ENCODE measurements at regions not wholly inside any gene's neighbourhood (a gene's known extent, or its start where the extent isn't known, plus 50 kb on each side); places are given as distances from the start of the nearest gene placed in this dataset.

DNA sequence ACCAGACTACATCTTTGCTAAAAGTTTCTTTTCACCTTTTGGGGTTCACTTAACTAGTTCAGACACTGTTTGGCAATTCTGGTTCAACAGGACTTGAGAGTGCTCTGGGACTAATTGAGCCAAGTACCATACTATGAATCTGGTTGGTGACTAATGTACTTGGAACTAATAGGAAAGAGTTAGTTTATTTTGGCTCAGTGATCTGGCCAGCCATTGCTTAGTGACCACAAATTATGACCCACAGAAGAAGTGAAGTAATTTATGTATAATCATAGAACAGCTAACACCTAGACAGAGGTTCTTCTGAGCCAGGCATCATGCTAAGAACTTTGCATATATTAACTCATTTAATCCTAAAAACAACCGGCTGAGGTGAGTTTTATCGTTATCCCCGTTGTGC, 126.5 kb upstream of the JCAD start:
- Mint-ChIP-seq H3K9me3 (no peaks in the 10 kb centered on the region), H3K36me3 (ENCODE audit: low read depth) (no peaks in the 10 kb centered on the region), H3K4me3 (no peak overlapping the region), H3K27me3 (no peaks in the 10 kb centered on the region), H3K27ac (no peak overlapping the region), H3K4me1 (ENCODE audit: low read depth) (no peaks in the 10 kb centered on the region)
- no peak for DNase-seq
- ATAC-seq, result no peak
- CTCF ChIA-PET, result no interaction called here
- POLR2A ChIA-PET, result no interaction called here
- intact Hi-C loops (cut with micrococcal nuclease), result no loop called here
- TF ChIP-seq, protein P1, sequence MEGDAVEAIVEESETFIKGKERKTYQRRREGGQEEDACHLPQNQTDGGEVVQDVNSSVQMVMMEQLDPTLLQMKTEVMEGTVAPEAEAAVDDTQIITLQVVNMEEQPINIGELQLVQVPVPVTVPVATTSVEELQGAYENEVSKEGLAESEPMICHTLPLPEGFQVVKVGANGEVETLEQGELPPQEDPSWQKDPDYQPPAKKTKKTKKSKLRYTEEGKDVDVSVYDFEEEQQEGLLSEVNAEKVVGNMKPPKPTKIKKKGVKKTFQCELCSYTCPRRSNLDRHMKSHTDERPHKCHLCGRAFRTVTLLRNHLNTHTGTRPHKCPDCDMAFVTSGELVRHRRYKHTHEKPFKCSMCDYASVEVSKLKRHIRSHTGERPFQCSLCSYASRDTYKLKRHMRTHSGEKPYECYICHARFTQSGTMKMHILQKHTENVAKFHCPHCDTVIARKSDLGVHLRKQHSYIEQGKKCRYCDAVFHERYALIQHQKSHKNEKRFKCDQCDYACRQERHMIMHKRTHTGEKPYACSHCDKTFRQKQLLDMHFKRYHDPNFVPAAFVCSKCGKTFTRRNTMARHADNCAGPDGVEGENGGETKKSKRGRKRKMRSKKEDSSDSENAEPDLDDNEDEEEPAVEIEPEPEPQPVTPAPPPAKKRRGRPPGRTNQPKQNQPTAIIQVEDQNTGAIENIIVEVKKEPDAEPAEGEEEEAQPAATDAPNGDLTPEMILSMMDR (IDR thresholded peaks at IDR 0.05), result no peak

DNA sequence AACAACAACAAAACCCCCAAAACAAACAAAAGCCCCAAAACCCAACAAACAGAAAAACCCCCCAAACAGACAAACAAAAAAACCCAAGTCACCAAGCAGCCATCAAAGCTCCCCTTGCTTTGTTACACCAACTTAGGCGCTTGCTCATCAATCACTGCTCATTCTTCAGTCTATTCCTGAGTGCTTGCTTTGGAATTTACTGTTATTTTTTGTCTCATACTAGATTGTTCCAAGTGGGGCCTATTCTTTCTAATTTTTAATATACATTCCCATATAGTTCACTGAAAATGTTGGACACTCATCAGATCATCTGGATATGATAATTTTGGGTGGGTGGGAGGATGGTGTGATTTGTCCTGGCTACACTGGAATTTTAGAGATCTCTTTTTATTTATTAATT, 126.0 kb upstream of the JCAD start:
- POLR2A ChIA-PET, result no interaction called here

DNA sequence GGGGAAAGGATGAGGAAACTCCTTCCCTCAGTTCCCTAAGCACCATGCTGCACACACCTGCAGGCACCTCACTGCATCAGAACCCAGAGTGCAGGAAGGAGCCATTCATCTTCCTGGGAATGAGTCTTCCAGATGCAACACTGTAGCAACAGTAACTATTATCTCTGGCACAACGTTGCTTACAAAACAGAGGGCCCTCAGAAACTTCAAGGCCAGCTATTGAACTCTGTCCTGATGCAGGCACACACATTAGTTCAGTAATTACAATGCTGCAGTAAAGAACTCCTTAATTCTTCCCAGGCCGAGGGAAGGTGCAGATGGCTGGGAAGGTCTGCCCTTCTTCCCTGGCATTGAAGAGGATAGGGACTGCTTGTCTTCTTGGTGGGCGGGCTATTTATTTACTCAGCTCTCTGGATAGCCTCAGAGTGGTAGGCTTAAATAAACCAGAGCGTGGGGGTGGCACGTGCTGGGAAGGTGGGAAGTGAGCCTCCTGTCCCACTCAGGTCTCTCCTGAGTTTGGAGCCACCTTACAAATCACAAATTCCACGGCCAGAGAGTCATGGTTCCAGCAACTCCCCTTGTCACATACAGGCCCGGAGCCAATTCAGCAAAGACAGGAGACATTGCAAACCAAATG, 125.1 kb upstream of the JCAD start:
- TF ChIP-seq, protein P1 (IDR thresholded peaks at IDR 0.05), result no peak
- Mint-ChIP-seq H3K27me3 (no peaks in the 10 kb centered on the region), H3K27ac (no peak overlapping the region), H3K9me3 (no peaks in the 10 kb centered on the region), H3K4me1 (ENCODE audit: low read depth) (no peaks in the 10 kb centered on the region), H3K36me3 (ENCODE audit: low read depth) (no peaks in the 10 kb centered on the region), H3K4me3 (no peak overlapping the region)
- POLR2A ChIA-PET, result no interaction called here
- intact Hi-C loops (cut with micrococcal nuclease), result no loop called here
- ATAC-seq, result no peak
- CTCF ChIA-PET, result no interaction called here
- DNase-seq, result no peak

More for the DNA sequence above, 126.0 kb upstream of the JCAD start:
- CTCF ChIA-PET, result no interaction called here
- Mint-ChIP-seq H3K4me1 (ENCODE audit: low read depth) (no peaks in the 10 kb centered on the region), H3K4me3 (no peak overlapping the region), H3K27ac (no peak overlapping the region), H3K36me3 (ENCODE audit: low read depth) (no peaks in the 10 kb centered on the region), H3K27me3 (no peaks in the 10 kb centered on the region), H3K9me3 (no peaks in the 10 kb centered on the region)
- TF ChIP-seq, protein P1 (IDR thresholded peaks at IDR 0.05), result no peak
- DNase-seq, result no peak
- intact Hi-C loops (cut with micrococcal nuclease), result no loop called here
- no peak for ATAC-seq

DNA sequence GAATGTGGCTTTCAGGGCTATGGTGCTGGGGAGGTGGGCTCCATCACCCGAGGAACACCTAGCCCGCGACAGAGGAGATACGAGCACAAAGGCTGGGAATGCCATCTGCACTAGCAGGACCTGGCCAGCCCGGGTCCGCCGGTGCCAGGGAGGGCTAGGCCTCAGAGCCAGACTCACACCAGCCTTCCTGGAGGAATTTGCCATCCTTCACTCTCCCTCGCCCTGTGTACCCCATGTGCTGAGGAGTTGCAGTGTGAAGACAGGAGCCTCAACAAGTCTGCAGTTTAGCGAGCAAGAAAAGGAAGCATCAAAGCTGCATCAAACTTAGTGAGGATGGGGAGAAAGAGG, 123.6 kb upstream of the JCAD start:
- intact Hi-C loops (cut with micrococcal nuclease), result no loop called here
- no peaks in the 10 kb centered on the region for H3K4me1 Mint-ChIP-seq (ENCODE audit: low read depth)
- no peaks in the 10 kb centered on the region for H3K9me3 Mint-ChIP-seq
- ChIA-PET CTCF (no interaction called here), POLR2A (no interaction called here)
- ATAC-seq, result no peak
- H3K36me3 Mint-ChIP-seq (ENCODE audit: low read depth), result no peaks in the 10 kb centered on the region
- H3K27ac Mint-ChIP-seq, result no peak overlapping the region
- no peaks in the 10 kb centered on the region for H3K27me3 Mint-ChIP-seq
- H3K4me3 Mint-ChIP-seq, result no peak overlapping the region
- TF ChIP-seq, protein P1 (IDR thresholded peaks at IDR 0.05), result no peak
- DNase-seq, result no peak

DNA sequence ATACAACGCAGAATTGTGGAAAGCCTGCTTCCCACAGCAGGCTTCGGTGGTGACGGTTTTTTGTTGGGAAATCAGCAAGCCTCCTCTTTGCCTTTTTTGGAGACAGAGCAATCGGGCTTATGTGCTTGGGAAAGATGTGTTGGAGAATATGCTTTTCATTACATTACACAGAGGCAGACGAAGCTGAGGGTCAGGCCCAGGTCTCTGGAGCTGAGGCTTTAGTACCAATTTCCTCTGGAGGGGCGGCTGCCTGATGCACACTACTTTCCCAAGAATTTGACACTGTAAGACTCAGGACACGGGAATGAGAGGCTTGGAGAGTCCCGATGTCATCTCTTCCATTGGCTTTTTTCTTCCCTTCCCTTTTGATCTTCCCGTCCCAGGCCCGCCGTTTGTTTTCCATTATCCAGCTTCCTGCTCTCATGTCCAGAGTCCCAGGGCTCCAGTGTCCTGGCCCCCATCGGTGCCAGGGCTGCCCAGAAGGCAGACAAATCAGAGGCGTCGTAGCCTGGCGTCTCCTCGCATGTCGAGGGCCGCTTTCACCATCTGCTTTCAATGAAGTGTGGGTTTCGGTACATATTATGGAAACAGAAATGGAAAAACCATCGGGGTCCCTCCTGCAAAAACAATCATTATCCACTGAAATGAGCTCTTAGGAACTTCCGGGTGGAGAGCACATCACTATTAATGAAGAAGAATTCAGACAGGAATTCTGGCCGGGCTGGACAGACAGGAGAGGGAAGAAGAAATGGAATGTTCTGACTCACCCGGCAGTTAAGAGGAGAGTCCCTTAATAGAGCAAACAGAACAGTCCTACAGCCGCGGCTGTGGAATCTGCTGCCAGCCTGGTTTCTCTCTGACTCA, 123.0 kb upstream of the JCAD start:
- no peak for ATAC-seq
- Mint-ChIP-seq H3K36me3 (ENCODE audit: low read depth) (no peaks in the 10 kb centered on the region), H3K9me3 (no peaks in the 10 kb centered on the region), H3K4me1 (ENCODE audit: low read depth) (no peaks in the 10 kb centered on the region), H3K27me3 (peaks cover 3% of the 10 kb centered on the region), H3K27ac (no peak overlapping the region), H3K4me3 (no peak overlapping the region)
- DNase-seq, result no peak
- ChIA-PET POLR2A (no interaction called here), CTCF (no interaction called here)
- TF ChIP-seq, protein P1 (IDR thresholded peaks at IDR 0.05), result no peak
- intact Hi-C loops (cut with micrococcal nuclease), result no loop called here

All from activated CD8-positive, alpha-beta T cell treated with anti-CD3 and anti-CD28 coated beads for 36 hours (primary cell).